ENCODE measurements at regions not wholly inside any gene's neighbourhood (a gene's known extent, or its start where the extent isn't known, plus 50 kb on each side); places are given as distances from the start of the nearest gene placed in this dataset.
"Not testable (repeated sequence)": the region's sequence is repeated elsewhere in the genome, so short reads cannot be mapped to it uniquely, and the experiment has no call there.

DNA sequence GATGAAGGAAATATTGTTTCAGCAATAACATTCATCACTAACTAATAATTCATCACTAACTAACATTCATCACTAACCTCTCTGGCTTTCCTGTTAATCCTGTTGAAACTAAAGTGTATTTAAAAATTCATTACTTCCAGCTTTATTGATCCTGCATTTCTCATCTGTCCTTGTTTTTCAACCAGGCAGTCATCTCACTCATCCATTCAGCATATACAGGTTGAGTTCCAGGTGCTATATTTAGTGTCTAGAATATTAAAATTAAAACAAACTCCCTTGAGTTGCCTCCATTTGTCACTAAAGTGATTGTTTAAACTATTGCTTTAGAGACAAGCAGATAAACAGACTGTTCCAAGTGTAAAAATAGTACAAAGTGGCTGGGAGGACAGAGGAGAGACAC, 58.1 kb downstream of the ATXN7L3B start:
- DNase-seq: no peak

DNA sequence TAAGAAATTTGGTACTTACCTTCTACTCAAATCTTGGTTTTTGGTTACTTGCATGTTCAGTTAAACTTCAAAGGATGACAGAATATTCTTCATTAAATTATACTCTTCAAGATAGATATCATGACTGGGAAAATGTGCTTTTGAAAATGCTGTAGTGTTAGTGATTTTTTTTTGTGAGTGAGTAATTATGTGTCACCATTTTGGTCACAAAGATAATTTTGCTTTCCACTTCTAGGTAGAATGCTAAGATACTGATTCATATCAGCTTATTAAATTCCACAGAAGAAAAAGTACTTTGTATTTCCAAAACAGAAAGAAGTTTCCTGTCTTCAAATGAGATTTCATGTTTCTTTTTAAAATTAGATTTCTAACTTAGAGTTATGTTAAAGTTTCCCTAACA, 61.2 kb downstream of the ATXN7L3B start:
- no peak for DNase-seq

DNA sequence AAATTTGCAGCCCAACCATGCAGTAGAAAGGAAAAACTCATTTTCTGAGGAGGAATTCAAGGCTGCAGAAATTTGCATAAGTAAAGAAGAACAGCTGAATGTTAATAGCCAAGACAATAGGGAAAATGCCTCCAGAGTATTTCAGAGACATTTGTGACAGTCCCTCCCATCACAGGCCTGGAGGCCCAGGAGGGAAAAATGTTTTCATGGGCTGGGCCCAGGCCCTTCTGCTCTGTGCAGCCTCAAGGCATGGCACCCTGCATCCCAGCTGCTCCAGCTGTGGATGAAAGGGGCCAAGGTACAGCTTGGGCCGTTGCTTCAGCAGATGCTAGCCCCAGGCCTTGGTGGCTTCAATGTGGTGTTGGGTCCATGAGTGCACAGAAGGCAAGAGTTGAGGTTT, 62.3 kb downstream of the ATXN7L3B start:
- DNase-seq: no peak

DNA sequence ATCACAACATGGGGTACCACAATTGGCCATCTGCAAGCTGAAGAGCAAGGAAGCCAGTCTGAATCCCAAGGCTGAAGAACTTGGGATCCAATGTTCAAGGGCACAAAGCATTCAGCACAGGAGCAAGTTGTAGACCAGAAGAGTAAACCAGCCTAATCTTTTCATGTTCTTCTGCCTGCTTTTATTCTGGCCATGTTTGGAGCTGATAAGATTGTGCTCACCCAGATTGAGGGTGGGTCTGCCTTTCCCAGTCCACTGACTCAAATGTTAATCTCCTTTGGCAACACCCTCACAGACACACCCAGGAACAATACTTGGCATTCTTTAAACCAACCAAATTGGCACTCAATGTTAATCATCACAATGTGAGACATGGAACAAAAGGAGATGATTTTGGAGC, 63.2 kb downstream of the ATXN7L3B start:
- not testable (repeated sequence) for DNase-seq

DNA sequence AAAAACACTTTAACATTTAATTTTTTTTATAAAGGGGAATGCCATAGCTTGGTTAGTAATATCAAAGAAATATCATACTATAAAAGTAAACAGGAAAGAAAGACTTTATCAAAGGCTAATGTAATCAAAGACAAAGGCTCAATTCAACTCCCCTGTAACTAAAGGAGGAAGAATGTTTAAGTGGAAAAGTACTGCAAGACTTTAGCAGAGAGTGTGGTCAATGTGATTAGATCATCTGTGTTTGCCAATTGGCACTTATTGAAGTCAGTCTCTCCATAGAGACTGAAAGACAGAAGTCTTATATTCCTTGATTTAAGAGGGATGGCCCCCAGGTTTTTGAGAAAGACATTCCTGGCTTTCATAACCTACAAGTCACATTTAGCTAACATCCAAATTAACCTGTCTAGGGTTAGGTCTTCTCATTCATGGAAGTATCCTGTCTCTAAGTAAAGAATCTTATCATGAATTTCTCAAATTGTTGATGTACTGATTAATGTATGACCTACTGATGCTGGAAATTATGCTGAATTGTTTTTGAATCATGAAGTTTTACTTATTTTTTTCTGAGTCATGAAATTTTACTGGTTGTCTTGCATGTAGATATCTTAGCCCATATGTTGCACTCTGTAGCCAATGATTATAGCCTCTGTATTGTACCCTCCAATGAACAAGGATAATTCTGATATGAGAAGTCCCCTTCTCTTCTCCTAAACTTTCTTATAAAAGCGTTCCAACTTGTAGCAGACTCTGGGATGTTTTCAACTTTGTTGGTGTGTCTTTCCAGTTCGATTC, 65.4 kb downstream of the ATXN7L3B start:
- DNase-seq: no peak

DNA sequence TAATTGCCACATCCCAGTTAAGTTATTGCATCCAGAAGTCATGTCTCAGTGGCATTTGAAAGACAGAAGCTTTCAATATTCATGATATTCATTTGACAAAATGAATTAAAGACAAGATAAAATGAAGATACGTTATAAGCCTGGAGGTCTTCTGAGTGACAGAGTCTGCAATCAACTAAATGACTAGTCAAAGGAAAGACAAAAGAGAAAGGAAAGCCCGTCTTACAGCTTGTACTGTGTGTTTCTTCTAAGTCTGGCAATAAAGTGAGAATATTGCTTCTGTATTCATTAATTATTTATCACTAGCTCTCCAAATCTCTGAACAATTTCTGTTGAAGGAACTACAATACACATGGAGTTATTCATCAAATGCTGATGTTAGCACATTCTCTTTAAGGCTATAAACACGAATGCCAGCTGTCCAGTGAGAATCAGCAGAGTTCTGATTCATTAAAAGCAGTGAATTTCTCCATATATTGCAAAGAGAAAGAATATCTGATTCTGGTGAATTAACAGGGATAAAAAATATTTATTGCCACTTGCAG, 70.7 kb downstream of the ATXN7L3B start:
- no peak for DNase-seq

DNA sequence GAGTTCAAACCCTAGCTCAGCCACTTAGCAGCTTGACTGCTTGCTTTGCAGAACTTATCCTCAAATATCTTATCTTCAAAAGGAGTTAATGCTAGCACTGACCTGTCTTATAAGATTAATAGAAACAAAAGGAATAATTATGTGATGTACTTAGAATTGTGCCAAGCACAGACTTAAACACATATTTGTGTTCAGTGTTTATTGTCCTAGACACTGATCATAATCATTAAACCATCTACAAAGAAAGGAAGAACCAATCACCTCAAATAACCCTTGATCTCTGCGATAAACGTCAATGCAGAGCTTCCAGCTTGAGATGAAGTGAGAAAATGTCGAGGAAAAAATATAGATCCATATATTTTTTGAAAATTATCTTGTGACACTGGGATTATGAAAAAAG, 73.1 kb downstream of the ATXN7L3B start:
- no peak for DNase-seq

DNA sequence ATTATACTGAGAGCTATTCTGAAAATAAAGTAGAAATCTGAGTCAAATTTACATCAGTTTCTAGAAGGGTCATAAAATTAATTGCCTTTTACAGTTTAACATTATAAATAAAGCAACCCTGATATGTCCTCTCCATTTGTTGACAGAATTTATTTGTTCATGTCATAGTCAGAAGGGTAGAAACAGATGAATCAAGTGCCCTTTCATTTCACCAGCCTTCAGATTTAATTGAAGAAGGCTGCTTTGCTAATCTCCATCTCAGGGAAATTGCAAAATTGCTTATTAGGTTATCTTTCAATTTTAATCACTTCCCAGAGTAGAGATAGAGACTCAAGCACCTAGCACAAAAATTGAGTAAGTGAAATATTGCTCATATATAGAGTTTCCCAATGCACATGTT, 76.8 kb downstream of the ATXN7L3B start:
- DNase-seq: no peak

DNA sequence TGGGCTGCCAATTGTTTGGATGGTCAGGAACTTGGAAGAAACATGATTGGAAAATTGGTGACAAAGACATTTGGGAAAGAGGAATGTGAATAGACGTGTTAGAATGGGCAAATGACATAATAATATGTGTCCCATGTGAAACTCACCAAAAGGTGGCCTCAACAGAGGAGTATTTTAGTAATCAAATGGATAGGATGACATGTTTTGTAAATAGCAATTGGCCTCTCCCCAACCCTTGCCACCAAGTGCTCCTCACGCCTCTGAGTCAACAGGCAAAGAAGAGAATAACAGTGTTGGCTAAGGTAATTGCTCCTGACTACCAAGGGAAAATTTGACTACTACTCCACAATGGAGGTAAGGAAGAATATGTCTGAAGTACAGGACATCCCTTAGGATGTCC, 81.4 kb downstream of the ATXN7L3B start:
- DNase-seq: no peak

DNA sequence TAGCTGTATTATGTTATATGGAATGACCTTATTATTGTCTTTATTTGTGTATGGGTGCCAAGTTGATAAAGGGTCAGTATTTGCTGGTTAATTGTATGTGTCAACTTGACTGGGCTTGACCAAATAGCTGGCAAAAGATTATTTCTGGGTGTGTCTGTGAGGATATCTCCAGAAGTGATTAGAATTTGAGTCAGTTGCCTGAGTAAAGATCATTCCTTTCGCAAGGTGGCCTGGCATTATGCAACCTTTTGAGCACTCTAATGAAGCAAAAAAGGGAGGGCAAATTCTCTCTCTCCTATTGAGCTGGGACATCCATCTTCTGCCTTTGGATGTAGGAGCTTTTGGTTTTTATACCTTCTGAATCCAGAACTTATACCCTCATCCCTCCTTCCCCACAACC, 82.2 kb downstream of the ATXN7L3B start:
- no peak for DNase-seq

DNA sequence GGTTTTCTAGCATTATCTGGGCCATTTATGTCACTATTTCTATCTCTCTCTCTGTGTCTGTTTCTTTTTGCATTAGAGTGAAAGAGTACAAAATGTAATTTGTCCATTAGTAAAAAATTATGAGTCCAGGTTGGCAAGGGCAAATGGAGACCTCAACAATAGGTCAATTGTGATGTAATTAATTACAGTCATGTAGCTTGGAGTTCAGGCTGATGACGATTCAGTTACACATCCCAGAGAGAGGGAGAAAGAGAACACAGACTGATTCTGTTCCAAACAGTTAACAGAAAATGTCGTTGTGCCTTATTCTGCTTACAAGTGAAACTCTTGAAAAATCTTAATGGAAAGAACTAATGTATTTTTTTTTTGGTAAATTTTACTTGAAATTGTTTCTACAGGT, 83.3 kb downstream of the ATXN7L3B start:
- no peak for DNase-seq

DNA sequence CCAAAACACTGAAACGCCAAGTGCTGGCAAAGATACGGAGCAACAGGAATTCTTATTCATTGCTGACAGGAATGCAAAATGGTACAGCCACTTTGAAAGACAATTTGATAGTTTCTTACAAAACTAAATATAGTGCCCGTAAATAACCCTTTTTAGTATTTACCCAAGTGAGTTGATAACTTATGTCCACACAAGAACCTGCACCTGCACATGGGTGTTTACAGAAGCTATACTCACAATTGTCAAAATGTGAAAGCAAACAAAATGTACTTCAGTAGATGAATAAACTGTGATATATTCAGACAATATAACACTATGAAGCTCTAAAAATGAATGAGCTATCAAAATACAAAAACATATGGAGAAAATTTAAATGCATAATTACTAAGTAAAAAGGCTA, 86.6 kb downstream of the ATXN7L3B start:
- DNase-seq: no peak

DNA sequence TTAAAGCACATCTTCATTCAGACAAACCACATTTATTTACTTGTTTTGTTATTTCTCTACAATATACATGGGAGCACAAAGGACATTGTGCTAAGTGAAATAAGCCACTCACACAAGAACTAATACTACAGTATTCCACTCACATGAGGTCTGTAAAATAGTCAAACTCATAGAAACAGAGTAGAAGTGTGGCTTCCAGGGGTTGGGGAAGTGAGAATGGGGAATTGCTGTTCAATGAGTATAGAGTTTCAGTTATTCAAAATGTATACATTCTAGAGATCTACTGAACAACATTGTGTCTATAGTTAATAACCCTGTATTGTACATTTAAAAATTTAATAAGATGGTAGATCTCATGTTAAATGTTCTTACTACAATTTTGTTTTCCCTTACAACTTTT, 88.8 kb downstream of the ATXN7L3B start:
- DNase-seq: no peak

DNA sequence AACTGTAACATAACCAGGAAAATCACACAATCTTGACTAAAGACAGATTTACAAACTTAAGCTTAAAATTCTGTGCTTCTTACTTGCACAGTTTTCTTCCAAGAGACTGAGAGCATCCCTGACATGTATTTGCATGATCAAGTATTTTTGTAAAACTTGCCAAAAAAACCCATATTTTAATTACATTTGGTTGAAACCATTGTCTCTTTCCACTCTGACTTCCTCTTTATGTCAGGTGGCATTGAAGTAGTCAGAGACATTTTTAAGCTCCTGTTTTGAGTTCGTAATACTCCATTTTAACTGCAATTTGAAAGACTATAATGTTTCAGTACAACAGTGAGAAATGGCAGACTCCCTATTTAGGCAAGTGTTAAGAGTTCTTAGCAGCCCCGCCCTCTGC, 103.6 kb downstream of the ATXN7L3B start:
- no peak for DNase-seq

DNA sequence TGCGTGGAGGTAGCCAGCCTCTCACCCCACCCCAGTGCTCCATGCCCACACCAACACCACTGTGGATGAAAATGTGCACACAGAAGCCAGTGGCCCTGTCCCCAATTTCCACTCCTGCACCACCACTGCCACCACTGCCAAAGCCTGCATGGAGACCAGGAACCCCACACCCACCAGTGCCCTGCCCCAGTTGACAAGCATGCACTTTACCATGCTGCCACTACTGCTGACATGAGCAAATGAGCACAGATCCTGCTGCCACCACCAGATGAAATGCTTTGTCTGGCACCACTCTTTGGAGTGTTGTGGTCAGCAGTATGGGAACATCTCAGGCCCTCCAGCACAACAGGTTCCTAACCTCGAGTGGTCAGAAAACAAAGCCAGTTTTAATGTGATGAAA, 104.1 kb downstream of the ATXN7L3B start:
- DNase-seq: no peak

DNA sequence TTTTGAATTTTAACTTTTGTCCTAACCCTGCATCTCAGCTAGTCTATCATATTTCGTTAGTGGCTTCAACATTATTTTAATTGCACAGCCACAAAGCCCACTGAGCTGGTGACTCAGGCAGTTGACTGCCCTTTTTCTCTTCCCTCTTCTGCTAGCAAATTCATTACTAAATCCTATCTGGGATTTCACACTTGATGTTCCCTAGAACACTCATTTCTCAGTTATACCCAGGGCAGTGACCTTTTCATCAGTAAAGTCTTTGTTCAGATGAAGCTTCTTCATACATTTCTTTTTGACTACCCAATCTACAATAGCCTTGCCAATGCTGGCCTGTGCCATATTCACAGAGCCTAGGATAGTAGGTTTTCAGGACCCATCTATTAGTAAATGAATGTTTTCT, 107.0 kb downstream of the ATXN7L3B start:
- DNase-seq: no peak

DNA sequence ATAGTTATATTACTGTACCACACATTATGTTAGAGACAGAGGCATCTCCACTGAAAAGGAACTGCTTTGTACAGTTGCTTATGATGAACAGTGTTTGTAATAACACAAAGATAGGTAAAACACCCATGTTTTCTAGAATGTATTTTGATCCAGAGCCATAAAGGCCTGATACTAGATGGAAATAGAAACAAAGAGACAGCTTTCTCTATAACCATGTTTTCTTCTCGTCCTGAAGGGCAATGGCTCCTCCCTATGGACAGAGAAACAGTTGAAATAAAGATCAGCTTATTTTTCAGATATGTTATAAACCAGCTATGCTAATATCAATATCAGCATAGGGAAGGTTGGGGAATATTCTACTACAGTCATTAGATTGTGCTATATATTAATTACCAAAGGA, 109.2 kb downstream of the ATXN7L3B start:
- no peak for DNase-seq

DNA sequence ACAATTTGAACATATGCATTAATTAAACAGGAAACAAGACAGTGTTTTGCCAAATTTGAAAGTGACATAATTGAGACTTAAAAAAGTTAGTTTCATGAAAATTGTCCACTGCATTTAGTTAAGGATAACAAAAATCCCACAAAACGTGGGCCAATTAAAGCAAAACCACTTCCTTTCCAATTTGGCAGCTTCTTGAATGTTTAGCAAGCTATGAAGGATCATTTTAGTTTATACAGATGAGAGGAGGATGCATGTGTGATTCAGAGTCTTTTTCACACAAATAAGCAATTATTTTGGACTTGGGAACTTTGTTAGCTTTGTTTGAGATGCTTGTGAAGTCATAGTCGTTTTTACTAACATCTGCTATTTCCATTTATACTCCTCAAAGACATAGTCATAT, 109.6 kb downstream of the ATXN7L3B start:
- DNase-seq: no peak

DNA sequence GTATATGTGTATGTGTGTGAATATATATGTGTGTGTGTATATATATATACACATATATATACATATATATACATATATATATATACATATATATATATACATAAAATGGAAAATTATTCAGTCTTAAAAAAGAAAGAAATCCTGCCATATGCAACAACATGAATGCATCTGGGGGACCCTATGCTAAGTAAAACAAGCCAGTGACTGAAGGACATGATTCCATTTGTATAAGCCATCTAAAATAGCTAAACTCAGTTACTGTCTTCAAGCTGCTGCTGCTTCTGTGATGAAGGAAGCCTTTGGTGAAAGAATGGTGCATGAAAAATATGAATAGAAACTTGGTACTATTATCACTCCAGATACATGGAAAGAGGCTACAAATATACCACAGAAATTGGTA, 118.6 kb downstream of the ATXN7L3B start:
- DNase-seq: no peak

DNA sequence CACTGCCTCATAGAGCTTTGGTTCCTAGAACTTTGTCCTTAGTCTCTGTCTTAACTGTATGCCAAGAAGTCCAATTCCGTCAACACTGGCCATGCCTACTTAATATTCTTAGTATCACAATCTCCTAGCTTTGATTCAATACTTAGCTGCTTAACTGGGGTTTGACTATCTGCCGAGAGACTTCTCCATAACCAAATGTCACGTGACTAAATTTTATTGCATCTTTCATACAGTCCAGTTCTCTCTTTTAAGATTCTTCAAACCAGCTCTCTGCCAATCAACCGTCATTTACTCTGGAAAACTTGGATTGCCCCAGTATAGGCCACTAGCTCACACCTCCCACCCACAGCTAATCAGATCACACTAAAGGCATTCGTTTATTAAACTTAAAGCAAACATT, 122.8 kb downstream of the ATXN7L3B start:
- DNase-seq: no peak

DNA sequence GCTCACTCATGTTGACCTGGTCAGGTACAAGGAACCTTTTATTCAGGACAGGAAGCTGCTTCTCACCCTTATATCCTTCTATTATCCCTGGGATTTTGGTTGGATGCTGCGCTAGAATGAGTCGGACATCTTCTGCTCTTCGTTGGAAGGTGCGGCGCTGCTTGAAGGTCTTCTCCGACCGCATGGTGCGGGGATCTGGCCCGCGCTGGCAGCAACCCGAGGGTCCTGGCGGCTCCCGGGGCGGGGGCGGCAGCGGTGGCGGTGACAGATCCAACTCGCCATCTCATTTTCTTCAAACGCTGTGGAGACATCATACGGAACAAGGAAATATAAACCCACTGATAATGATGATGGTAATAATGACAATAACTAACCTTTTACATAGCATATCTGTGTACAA, 126.3 kb downstream of the ATXN7L3B start:
- no peak for DNase-seq

DNA sequence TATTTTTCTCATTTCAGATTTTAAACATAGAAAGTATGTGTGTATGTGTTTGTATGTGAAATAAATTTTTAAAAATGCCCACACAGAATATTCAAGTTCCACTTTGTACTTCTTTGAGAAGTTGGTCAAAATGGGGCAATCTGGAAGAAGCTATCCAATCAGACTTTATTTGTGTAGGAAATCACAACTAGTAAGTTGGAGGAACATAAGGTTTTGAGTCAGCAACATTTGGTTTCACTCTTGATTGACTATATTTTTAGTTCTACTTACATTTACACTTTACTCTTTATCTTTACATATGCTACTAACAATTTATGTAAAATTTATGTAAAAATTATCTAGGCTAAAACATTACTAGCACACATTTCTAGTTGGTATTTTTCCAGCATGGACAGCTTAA, 128.1 kb downstream of the ATXN7L3B start:
- DNase-seq: no peak

DNA sequence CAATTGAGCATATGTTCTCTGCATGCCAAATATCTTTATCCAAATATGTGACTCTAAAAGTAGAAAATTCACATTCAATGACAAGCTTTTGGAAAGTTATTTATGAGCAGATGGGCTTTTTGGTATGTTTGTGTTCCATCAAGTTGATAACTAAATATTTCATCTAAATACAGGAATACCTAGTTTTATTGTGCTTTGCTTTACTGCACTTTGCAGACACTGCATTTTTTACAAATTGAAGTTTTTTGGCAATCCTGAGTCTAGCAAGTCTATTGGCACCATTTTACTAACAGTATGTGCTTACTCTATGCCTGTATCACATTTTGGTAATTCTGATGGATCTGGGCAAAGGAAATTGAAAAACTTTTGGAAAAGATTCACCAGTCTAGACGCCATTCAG, 133.8 kb downstream of the ATXN7L3B start:
- no peak for DNase-seq

DNA sequence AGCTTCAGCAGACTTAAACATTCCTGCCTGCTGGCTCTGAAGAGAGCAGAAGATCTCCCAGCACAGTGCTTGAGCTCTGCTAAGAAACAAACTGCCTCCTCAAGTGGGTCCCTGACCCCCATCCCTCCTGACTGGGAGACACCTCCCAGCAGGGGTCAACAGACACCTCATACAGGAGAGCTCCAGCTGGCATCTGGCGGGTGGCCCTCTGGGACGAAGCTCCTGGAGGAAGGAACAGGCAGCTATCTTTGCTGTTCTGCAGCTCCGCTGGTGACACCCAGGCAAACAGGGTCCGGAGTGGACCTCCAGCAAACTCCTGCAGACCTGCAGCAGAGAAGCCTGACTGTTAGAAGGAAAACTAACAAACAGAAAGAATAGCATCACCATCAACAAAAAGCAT, 139.3 kb downstream of the ATXN7L3B start:
- DNase-seq: not testable (repeated sequence)

DNA sequence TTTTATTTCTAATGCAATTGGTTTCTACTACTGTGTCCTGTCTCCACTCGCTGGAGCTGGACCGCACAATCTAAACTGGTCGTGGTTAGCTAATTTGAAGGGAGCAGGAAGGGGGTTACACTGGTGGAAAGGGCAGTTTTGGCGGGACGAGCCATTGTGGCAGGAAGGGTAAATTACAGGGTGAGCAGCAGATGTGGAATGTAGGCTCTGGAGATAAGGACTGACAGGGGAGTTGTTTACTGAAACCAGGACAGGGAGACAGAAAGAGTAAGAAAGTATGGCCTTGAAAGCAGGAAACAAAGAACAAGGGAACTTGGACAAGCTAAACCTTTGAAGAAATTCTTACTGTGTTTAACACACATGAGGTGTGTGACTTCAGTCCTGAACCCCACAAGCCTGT, 147.8 kb downstream of the ATXN7L3B start:
- no peak for DNase-seq

Measured in stimulated activated CD4-positive, alpha-beta T cell treated with anti-CD3 and anti-CD28 coated beads, Interleukin-4, amount 100 ng/mL, for 24 hours (primary cell).